Spleen (tissue), 11 donors: ENCODE measurements at regions not wholly inside any gene's neighbourhood (a gene's known extent, or its start where the extent isn't known, plus 50 kb on each side); places are given as distances from the start of the nearest gene placed in this dataset.

Experiments
- DNase-seq: peaks from one replicate; pipeline ENCODE4 v3.0.0-alpha.2; 2020
- H3K27ac ChIP-seq, 8 donors: fragments of 200-600 bp; sonication (generic) in 7 of 8; 1 replicate in 4 of 8; 2 replicates in 4 of 8; pipeline versions ENCODE4 v1.5.0 to v1.8.0; 2016 to 2021; ENCODE audit warnings: inconsistent platforms in 4 of 8, mild to moderate bottlenecking in 4 of 8, moderate library complexity in 1 of 8
- H3K27me3 ChIP-seq, 7 donors: fragments of 200-600 bp; sonication (generic) in 6 of 7; replicated peaks in 1 of 7; 1 replicate in 4 of 7; 2 replicates in 3 of 7; pipeline versions ENCODE4 v1.5.0 to v1.8.0; 2016 to 2021; ENCODE audit warnings: inconsistent platforms in 3 of 7, mild to moderate bottlenecking in 1 of 7
- H3K36me3 ChIP-seq, 6 donors: fragments of 200-600 bp; sonication (generic) in 5 of 6; 1 replicate in 4 of 6; 2 replicates in 2 of 6; pipeline versions ENCODE4 v1.5.0 to v1.8.0; 2016 to 2021; ENCODE audit warnings: inconsistent platforms in 2 of 6
- H3K4me1 ChIP-seq, 6 donors: fragments of 200-600 bp; sonication (generic) in 5 of 6; 1 replicate in 3 of 6; 2 replicates in 3 of 6; pipeline versions ENCODE4 v1.5.0 to v1.8.0; 2016 to 2021; ENCODE audit warnings: inconsistent platforms in 3 of 6
- H3K4me3 ChIP-seq, 8 donors: fragments of 200-600 bp; sonication (generic) in 7 of 8; 1 replicate in 4 of 8; 2 replicates in 4 of 8; pipeline versions ENCODE4 v1.5.0 to v1.8.0; 2016 to 2021; ENCODE audit warnings: inconsistent platforms in 4 of 8, mild to moderate bottlenecking in 4 of 8, moderate library complexity in 2 of 8
- H3K9me3 ChIP-seq, 8 donors: fragments of 200-600 bp; sonication (generic) in 7 of 8; 1 replicate in 4 of 8; 2 replicates in 4 of 8; pipeline versions ENCODE4 v1.5.0 to v1.8.0; 2016 to 2021; ENCODE audit warnings: inconsistent platforms in 4 of 8
- POLR2A ChIP-seq, 3 donors: fragments of 450-650 bp; IDR thresholded peaks; one replicate each; pipeline ENCODE4 v1.5.1; 2017; ENCODE audit warnings: antibody characterized with exemption in 3 of 3, mild to moderate bottlenecking in 1 of 3
- POLR2AphosphoS5 ChIP-seq, 3 donors: sonication (generic); formaldehyde crosslinking; IDR thresholded peaks; one replicate each; pipeline ENCODE4 v1.5.1; 2017; ENCODE audit warnings: antibody characterized with exemption in 3 of 3
- WGBS, 5 donors: extraction: QIAGEN DNeasy Blood & Tissue Kit in 3 of 5; methylation state at CpG; one replicate each; pipeline versions ENCODE4 v1.1.5 to v1.1.7; 2013 to 2018; 5-methylcytosine and 5-hydroxymethylcytosine counted together
- intact Hi-C: fragments of 100-400 bp; cut with DNase I; formaldehyde crosslinking; loops from one replicate; pipeline ENCODE4 v1.15.0; 2023; ENCODE audit warnings: low total_unique reads
- TF ChIP-seq, protein P1 (sequence below), 11 experiments: fragments of 200-600 bp in 7 of 11; fragments of 450-650 bp in 4 of 11; sonication (generic) in 4 of 11; IDR thresholded peaks in 8 of 11; conservative IDR thresholded peaks in 3 of 11; 1 replicate in 7 of 11; 2 replicates in 4 of 11; pipeline versions ENCODE4 v1.4.0 to v1.8.0; 2016 to 2021; ENCODE audit warnings: antibody characterized with exemption in 11 of 11, inconsistent platforms in 4 of 11, mild to moderate bottlenecking in 1 of 11
- donor health status: healthy with polysubstance abuse.
- donor health status: DM: no; HTN: no; CAD: no; lungs with moderate emphysema.
- donor health status: DM: no; HTN: no; CAD: no.
- donor health status: Bipolar disorder and iron deficiency.
- donor health status: healthy.
- donor health status: DM: no; HTN: no; CAD: no.
- donor health status: DM: yes; HTN: yes; CAD: no.

DNA sequence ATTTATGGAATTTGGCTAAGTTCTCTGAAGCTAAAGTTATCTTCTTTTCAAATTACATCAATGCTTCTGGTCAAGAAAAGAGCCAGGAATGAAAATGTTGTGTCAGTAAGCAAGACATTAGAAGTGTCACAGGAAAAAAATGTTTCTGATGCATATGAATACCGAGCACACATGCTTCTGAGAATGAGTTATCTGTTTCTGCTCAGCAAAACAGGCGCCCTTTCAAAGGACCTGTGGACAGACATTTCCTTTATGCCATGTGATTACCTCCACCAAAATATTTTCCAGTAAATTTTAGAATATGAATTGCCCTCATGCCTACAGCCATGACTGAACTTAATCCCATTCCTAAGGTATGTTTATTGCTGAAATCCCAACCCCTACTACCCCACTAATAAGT lies 55.4 kb upstream of the RNF180 start:
- Histone ChIP-seq H3K27me3 (no peaks in the 10 kb centered on the region), H3K36me3 (no peaks in the 10 kb centered on the region), H3K27ac (no peak overlapping the region), H3K4me3 (no peak overlapping the region), H3K9me3 (peaks cover 0 to 34% (median 21%) of the 10 kb centered on the region in 8 donors), H3K4me1 (no peaks in the 10 kb centered on the region)
- intact Hi-C loops, result no loop called here
- 68 to 79% (median 70%) methylated on average over 2 of the region's 2 CpGs for WGBS, 5 donors
- DNase-seq, result no peak
- no peak for TF ChIP-seq POLR2AphosphoS5 (IDR thresholded peaks at IDR 0.05)
- no peak for TF ChIP-seq POLR2A (IDR thresholded peaks at IDR 0.05)
- TF ChIP-seq, protein P1, sequence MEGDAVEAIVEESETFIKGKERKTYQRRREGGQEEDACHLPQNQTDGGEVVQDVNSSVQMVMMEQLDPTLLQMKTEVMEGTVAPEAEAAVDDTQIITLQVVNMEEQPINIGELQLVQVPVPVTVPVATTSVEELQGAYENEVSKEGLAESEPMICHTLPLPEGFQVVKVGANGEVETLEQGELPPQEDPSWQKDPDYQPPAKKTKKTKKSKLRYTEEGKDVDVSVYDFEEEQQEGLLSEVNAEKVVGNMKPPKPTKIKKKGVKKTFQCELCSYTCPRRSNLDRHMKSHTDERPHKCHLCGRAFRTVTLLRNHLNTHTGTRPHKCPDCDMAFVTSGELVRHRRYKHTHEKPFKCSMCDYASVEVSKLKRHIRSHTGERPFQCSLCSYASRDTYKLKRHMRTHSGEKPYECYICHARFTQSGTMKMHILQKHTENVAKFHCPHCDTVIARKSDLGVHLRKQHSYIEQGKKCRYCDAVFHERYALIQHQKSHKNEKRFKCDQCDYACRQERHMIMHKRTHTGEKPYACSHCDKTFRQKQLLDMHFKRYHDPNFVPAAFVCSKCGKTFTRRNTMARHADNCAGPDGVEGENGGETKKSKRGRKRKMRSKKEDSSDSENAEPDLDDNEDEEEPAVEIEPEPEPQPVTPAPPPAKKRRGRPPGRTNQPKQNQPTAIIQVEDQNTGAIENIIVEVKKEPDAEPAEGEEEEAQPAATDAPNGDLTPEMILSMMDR (IDR thresholded peaks at IDR 0.05 in 8 of 11, conservative IDR thresholded peaks at IDR 0.05 in 3 of 11), result no peak

DNA sequence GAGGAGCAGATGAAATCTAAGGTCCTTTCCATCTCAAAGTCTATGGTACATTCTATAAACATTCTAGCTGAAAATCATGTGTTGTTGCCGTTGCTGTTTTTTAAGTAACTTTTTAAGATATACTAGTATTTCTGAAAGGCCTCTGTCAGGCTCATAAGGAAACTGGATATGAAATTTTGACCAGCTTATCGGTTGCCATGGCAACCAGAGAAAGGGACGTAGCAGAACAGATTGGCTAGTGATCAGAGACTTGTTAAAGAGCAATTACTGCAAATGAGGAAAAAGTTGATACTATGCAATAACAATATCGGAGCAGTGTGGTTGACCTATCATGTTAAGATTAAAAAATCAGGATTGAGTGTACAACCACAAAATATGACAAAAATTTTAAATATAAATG lies 57.0 kb upstream of the RNF180 start:
- peaks cover 0 to 43% (median 24%) of the 10 kb centered on the region in 8 donors for H3K9me3 ChIP-seq
- no peaks in the 10 kb centered on the region for H3K36me3 ChIP-seq
- H3K4me1 ChIP-seq, result no peaks in the 10 kb centered on the region
- no peaks in the 10 kb centered on the region for H3K27me3 ChIP-seq
- 72 to 83% (median 79%) methylated on average over 4 of the region's 4 CpGs for WGBS, 5 donors
- TF ChIP-seq, protein P1 (IDR thresholded peaks at IDR 0.05 in 8 of 11, conservative IDR thresholded peaks at IDR 0.05 in 3 of 11), result no peak
- TF ChIP-seq POLR2A (IDR thresholded peaks at IDR 0.05), result no peak
- TF ChIP-seq POLR2AphosphoS5 (IDR thresholded peaks at IDR 0.05), result no peak
- DNase-seq, result no peak
- intact Hi-C loops, result no loop called here
- H3K27ac ChIP-seq, result no peak overlapping the region
- no peak overlapping the region for H3K4me3 ChIP-seq

DNA sequence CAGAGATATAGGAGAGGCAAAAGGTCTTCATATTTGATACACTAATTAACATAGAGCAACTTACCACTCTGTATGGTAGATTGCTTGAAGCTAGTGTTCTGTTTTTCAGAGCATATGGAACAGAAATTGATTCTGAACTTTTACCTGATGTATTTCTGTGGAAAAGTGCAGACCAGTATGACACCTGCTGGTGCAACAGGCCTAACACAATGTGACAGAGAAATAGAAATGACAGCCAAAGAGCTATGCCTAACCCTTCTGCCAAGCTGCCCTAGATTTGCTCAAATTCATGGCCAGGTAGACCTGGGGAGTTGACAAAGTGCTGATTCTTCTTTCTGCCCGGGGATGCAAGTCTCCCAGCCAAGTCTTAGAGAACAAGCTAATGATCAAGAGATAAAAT lies 65.4 kb upstream of the RNF180 start:
- no peak for DNase-seq
- WGBS, 5 donors, result 42 to 77% (median 59%) methylated on average over 1 of the region's 1 CpG
- Histone ChIP-seq H3K27ac (no peak overlapping the region), H3K9me3 (peaks cover 0 to 8% (median 3%) of the 10 kb centered on the region in 8 donors), H3K36me3 (no peaks in the 10 kb centered on the region), H3K27me3 (no peaks in the 10 kb centered on the region), H3K4me1 (no peaks in the 10 kb centered on the region), H3K4me3 (no peak overlapping the region)
- intact Hi-C loops, result no loop called here
- TF ChIP-seq, protein P1 (IDR thresholded peaks at IDR 0.05 in 8 of 11, conservative IDR thresholded peaks at IDR 0.05 in 3 of 11), result no peak
- TF ChIP-seq POLR2A (IDR thresholded peaks at IDR 0.05), result no peak
- no peak for TF ChIP-seq POLR2AphosphoS5 (IDR thresholded peaks at IDR 0.05)

DNA sequence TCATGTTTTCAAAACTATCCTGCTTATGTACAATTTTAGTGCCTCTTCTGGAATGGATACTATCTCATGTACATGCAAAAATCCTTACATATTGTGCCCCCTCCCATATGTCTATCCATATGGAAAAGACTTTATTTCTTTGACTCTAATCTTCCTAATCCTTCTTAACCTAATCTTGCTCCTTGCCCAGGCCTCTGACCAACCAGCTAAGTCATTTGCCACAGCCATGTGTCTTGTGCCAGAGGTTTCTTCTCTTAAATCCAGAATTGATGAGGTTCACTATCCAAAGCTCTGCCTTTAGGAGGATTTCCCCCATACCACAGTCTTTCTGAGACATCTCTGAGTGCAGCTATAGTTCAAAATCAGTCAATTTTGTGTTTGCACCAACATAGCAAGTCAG lies 68.9 kb upstream of the RNF180 start:
- intact Hi-C loops, result no loop called here
- no peaks in the 10 kb centered on the region for H3K36me3 ChIP-seq

More for the DNA sequence above, 68.9 kb upstream of the RNF180 start:
- Histone ChIP-seq H3K4me3 (no peak overlapping the region), H3K4me1 (no peaks in the 10 kb centered on the region), H3K27me3 (no peaks in the 10 kb centered on the region), H3K9me3 (peaks cover 0 to 5% (median under 1%) of the 10 kb centered on the region in 8 donors), H3K27ac (no peak overlapping the region)
- TF ChIP-seq POLR2AphosphoS5 (IDR thresholded peaks at IDR 0.05), result no peak
- TF ChIP-seq POLR2A (IDR thresholded peaks at IDR 0.05), result no peak
- TF ChIP-seq, protein P1 (IDR thresholded peaks at IDR 0.05 in 8 of 11, conservative IDR thresholded peaks at IDR 0.05 in 3 of 11), result no peak
- DNase-seq, result no peak
